ENCODE measurements at regions not wholly inside any gene's neighbourhood (a gene's known extent, or its start where the extent isn't known, plus 50 kb on each side); places are given as distances from the start of the nearest gene placed in this dataset.

DNA sequence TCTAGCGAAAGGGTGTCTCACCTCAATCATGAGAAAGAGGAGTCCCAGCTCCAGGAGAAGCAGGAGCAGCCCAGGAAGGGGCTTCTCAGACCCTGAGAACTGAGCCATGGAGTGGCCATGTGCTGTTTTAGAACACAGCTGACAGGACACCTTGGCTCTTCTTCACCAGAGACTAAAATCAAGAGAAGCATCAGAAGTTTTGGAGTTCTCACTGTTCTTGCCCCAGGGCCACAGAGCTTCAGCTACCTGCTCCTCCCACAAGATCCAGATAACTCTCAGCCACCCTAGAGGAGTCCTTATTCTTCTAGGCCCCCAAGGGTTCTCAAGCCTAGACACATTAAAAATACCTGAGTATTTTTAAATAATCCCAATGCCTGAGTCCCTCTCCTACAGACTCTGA, 99.6 kb upstream of the ATP8B1 start:
- H3K4me3 ChIP-seq = no peak overlapping the region
- no peak overlapping the region for H3K27ac ChIP-seq
- TF ChIP-seq, protein P1, sequence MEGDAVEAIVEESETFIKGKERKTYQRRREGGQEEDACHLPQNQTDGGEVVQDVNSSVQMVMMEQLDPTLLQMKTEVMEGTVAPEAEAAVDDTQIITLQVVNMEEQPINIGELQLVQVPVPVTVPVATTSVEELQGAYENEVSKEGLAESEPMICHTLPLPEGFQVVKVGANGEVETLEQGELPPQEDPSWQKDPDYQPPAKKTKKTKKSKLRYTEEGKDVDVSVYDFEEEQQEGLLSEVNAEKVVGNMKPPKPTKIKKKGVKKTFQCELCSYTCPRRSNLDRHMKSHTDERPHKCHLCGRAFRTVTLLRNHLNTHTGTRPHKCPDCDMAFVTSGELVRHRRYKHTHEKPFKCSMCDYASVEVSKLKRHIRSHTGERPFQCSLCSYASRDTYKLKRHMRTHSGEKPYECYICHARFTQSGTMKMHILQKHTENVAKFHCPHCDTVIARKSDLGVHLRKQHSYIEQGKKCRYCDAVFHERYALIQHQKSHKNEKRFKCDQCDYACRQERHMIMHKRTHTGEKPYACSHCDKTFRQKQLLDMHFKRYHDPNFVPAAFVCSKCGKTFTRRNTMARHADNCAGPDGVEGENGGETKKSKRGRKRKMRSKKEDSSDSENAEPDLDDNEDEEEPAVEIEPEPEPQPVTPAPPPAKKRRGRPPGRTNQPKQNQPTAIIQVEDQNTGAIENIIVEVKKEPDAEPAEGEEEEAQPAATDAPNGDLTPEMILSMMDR (IDR thresholded peaks at IDR 0.05) = no peak
- DNase-seq (ENCODE audit: low spot score) = no peak

DNA sequence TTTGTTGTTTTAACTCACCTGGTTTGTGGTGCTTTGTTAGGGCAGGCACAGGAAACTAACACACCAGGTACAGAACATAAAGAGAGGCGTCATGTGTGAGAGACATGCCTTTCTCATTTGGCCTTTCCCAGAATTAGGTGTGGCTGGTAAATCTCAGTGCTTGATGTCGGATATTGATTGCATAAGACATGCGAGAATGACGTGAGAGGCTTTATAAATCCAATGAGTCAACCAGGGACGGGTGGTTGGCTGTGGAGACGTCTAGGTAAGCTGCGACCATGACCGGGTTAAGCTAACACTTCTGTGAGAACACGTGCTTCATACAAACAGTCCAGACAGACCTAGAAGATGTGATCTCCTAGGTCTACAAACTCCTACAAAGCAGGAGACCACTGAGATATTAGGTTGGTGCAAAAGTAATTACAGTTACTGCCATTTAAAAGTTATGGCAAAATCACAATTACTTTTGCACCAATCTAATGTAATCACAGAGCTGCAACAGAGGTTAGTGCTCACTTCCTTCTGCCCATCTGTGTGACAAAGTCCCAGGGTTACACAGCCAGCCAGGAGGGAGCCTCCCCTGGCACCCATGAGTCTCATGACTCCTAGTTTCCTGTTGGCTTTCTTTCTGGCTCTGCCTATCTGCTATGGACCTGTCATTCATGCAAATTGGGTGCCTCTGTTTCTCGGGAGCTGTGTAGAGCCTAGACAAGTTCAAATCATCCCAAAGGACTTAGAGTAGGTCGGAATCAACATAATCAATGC, 98.9 kb upstream of the ATP8B1 start:
- Histone ChIP-seq H3K27ac (no peak overlapping the region), H3K4me3 (no peak overlapping the region)
- TF ChIP-seq, protein P1 (IDR thresholded peaks at IDR 0.05) = no peak
- no peak for DNase-seq (ENCODE audit: low spot score)

DNA sequence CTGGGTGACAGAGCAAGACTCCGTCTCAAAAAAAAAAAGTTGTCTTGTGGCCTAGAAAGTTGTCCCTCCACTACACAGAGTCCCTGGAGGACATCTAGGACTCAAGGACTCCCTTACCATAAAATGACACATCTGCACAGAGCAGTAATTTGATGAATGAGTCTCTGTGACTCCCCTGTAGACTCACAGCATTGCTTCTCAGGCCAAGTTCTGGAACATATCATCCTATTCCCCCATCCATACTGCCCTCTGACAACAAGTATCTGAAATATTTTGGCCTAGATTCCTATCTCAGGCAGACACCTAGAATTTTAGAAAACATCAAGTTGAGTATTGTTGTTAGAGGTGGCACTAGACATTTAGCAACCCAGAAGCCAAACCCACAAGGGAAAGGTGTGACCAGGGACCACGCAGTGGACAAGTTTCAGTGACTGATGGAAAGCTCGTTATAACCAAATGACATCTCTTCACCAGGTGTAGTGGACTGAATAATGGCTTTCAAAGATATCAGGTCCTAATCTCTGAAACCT, 97.9 kb upstream of the ATP8B1 start:
- Histone ChIP-seq H3K4me3 (no peak overlapping the region), H3K27ac (no peak overlapping the region)
- no peak for DNase-seq (ENCODE audit: low spot score)
- TF ChIP-seq, protein P1 (IDR thresholded peaks at IDR 0.05) = no peak

DNA sequence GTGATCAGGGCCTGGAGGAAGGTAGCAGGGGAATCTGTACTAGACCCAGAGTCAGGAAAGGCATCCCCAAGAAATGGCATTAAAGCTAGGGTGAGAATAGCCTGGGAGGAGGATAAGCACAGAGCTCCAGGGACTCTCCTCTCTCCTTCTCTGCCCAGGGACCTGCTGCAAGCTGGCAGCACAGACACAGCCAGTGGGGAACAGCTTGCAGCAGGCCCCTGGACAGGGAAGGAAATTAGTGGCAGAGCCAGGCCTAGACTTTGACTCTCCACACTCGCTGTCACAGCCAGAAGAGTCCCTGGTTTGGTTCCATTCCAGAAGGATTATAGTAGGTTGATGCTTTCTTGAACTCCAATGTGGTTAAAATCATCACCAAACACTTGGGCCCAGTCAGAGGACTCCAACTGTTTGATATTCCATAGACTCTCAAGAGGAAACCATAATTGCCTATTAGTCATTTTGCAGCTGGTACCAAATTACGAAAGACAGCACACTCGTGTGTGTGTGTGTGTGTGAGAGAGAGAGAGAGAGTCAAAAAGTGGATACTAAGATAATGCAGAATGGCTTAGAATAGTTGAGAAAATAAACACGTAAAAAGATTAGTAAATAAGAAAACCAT, 95.5 kb upstream of the ATP8B1 start:
- TF ChIP-seq, protein P1 (IDR thresholded peaks at IDR 0.05) = no peak
- H3K27ac ChIP-seq = no peak overlapping the region
- DNase-seq (ENCODE audit: low spot score) = no peak
- no peak overlapping the region for H3K4me3 ChIP-seq

DNA sequence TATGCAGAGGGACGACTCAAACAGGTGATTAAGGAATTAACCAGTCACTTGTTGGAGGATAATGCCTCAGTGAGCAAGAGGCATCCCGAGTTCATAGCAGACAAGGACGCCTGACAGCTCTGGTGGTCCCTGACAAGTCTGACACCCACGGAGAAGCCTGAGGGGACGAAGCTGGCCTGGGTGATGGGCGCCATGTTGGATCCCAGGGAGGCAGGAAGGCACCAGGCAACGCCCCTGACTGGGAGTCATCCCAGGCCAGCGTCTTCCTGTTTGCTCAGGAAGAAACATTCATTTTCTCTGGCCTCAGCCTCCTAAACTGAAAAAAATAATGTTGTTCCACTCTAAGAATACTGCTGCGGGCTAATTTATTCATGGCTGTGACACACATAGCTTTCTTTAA, 92.1 kb upstream of the ATP8B1 start:
- Histone ChIP-seq H3K4me3 (no peak overlapping the region), H3K27ac (no peak overlapping the region)
- TF ChIP-seq, protein P1 (IDR thresholded peaks at IDR 0.05) = no peak
- DNase-seq (ENCODE audit: low spot score) = no peak

DNA sequence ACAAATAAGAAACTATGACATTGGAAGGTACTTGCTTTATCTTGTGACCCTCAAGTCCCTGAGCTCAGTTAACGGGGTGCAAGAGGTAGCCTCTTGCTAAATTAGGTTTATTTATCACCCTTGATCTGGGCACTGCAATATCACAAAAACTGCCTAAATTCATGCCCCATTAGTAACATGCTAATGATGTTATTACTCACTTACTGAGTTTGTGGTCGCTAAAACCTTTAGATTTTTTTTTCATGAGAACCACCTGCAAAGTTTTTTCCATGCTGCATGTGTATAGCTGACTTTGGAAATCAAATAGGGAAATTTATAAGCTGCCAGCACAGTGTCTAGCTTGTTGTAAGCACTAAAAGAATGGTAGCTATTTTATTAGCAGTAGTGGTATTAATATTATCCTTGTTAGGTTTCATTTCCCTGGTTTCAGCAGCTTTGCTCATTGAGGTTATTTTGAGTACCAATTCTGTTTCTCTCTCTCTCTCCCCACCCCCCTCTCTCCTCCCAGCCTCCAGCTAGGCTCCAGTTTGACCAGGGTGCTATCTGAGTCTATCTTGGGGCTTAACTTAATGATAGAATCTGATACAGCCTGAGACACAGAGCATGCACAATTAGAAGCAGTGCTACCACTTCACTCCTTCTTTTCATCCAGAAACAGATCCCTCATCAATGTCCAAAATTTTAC, 88.7 kb upstream of the ATP8B1 start:
- no peak for DNase-seq (ENCODE audit: low spot score)
- H3K4me3 ChIP-seq = no peak overlapping the region
- TF ChIP-seq, protein P1 (IDR thresholded peaks at IDR 0.05) = no peak
- H3K27ac ChIP-seq = no peak overlapping the region
